ENCODE measurements at regions not wholly inside any gene's neighbourhood (a gene's known extent, or its start where the extent isn't known, plus 50 kb on each side); places are given as distances from the start of the nearest gene placed in this dataset.

GRCh38 chr9:108681851-108682590 is 173.8 kb downstream of the ACTL7B start:
- DNase-seq (ENCODE audit: low read depth in 1 of 2, low spot score in 1 of 2) = no peak

- no peak for DNase-seq (ENCODE audit: low read depth in 1 of 2, low spot score in 1 of 2)
Observed at GRCh38 chr9:108680946-108681345, 174.8 kb downstream of the ACTL7B start.

- DNase-seq (ENCODE audit: low read depth in 1 of 2, low spot score in 1 of 2) = no peak
Observed at GRCh38 chr9:108677776-108678175, 178.0 kb downstream of the ACTL7B start.

GRCh38 chr9:108676355-108676754 is 179.4 kb downstream of the ACTL7B start:
- DNase-seq (ENCODE audit: low read depth in 1 of 2, low spot score in 1 of 2) = no peak

GRCh38 chr9:108675708-108676107 is 180.1 kb downstream of the ACTL7B start:
- DNase-seq (ENCODE audit: low read depth in 1 of 2, low spot score in 1 of 2) = no peak

- DNase-seq (ENCODE audit: low read depth in 1 of 2, low spot score in 1 of 2) = no peak
Observed at GRCh38 chr9:108674766-108675530, 180.8 kb downstream of the ACTL7B start.

- no peak for DNase-seq (ENCODE audit: low read depth in 1 of 2, low spot score in 1 of 2)
Observed at GRCh38 chr9:108673386-108673785, 182.4 kb downstream of the ACTL7B start.

GRCh38 chr9:108672475-108673190 is 183.2 kb downstream of the ACTL7B start:
- DNase-seq (ENCODE audit: low read depth in 1 of 2, low spot score in 1 of 2) = no peak

- DNase-seq (ENCODE audit: low read depth in 1 of 2, low spot score in 1 of 2) = no peak
Observed at GRCh38 chr9:108671794-108672193, 184.0 kb downstream of the ACTL7B start.

GRCh38 chr9:108671176-108671575 is 184.6 kb downstream of the ACTL7B start:
- DNase-seq (ENCODE audit: low read depth in 1 of 2, low spot score in 1 of 2) = no peak

GRCh38 chr9:108668938-108669335 is 186.8 kb downstream of the ACTL7B start:
- no peak for DNase-seq (ENCODE audit: low read depth in 1 of 2, low spot score in 1 of 2)

GRCh38 chr9:108668191-108668937 is 187.4 kb downstream of the ACTL7B start:
- no peak for DNase-seq (ENCODE audit: low read depth in 1 of 2, low spot score in 1 of 2)

- no peak for DNase-seq (ENCODE audit: low read depth in 1 of 2, low spot score in 1 of 2)
Observed at GRCh38 chr9:108666240-108666784, 189.5 kb downstream of the ACTL7B start.

- DNase-seq (ENCODE audit: low read depth in 1 of 2, low spot score in 1 of 2) = no peak
Observed at GRCh38 chr9:108665521-108666239, 190.1 kb downstream of the ACTL7B start.

GRCh38 chr9:108664309-108665255 is 191.2 kb downstream of the ACTL7B start:
- DNase-seq (ENCODE audit: low read depth in 1 of 2, low spot score in 1 of 2) = no peak

- DNase-seq (ENCODE audit: low read depth in 1 of 2, low spot score in 1 of 2) = no peak
Observed at GRCh38 chr9:108663422-108663821, 192.4 kb downstream of the ACTL7B start.

GRCh38 chr9:108662956-108663355 is 192.8 kb downstream of the ACTL7B start:
- DNase-seq (ENCODE audit: low read depth in 1 of 2, low spot score in 1 of 2) = no peak

- no peak for DNase-seq (ENCODE audit: low read depth in 1 of 2, low spot score in 1 of 2)
Observed at GRCh38 chr9:108662091-108662875, 193.5 kb downstream of the ACTL7B start.

Measured in activated CD4-positive, alpha-beta T cell treated with anti-CD3 and anti-CD28 coated beads, Interleukin-2, amount 50 U/mL, for 24 hours (primary cell).